NB4 (cell line): ENCODE measurements at regions not wholly inside any gene's neighbourhood (a gene's known extent, or its start where the extent isn't known, plus 50 kb on each side); places are given as distances from the start of the nearest gene placed in this dataset.

ENCODE experiments used
- DNase-seq: peaks from one replicate; pipeline ENCODE4 v3.0.0; 2010; ENCODE audit warnings: low read depth
- H3K4me3 ChIP-seq: one replicate; pipeline ENCODE4 v1.5.1; 2011; ENCODE audit warnings: mild to moderate bottlenecking, low read depth, low read length, moderate library complexity
- CTCF ChIP-seq: IDR thresholded peaks from one replicate; pipeline ENCODE4 v1.5.1; 2012; ENCODE audit warnings: low read depth, low read length
- MYC ChIP-seq: IDR thresholded peaks from 2 replicates; pipeline ENCODE4 v1.6.1; 2011; ENCODE audit warnings: low read depth, low read length
- POLR2A ChIP-seq: IDR thresholded peaks from 2 replicates; pipeline ENCODE4 v1.6.1; 2011; ENCODE audit warnings: mild to moderate bottlenecking; ENCODE audit not compliant: insufficient read length; ENCODE audit errors: extremely low read depth
- TF ChIP-seq, protein P1 (sequence below): IDR thresholded peaks from 2 replicates; pipeline ENCODE4 v1.6.1; 2011; ENCODE audit warnings: low read depth, low read length

- no peak overlapping the region for H3K4me3 ChIP-seq
- TF ChIP-seq CTCF (no peak), POLR2A (no peak), MYC (no peak)
- TF ChIP-seq, protein P1, sequence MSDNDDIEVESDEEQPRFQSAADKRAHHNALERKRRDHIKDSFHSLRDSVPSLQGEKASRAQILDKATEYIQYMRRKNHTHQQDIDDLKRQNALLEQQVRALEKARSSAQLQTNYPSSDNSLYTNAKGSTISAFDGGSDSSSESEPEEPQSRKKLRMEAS: no peak
- no peak for DNase-seq
Measured at GRCh38 chr14:58763210-58763609, 125.4 kb downstream of the DACT1 start.

GRCh38 chr14:58765418-58765831 is 127.7 kb downstream of the DACT1 start:
- H3K4me3 ChIP-seq: no peak overlapping the region
- TF ChIP-seq, protein P1: no peak
- no peak for TF ChIP-seq CTCF
- TF ChIP-seq MYC: no peak
- no peak for TF ChIP-seq POLR2A
- no peak for DNase-seq

DNA sequence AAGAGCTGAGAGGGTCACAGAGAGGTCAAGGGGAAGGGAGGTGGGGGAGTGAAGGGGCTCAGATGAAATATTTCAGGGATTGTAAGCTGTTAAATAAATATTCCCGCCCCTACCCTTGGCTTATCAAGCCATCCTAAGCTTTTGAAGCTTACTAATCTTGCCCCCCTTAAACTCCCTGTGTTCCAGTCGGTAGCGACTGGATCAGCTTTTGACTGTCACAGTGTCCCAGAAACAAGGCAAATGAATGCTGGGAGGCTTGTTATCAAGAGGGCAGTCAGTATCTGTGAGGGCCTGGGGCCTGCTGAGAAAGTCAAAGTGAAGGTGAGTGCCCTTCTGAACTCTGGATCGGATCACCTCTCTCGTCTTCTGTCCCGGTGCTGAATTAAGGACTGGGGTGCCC is 128.1 kb downstream of the DACT1 start:
- no peak overlapping the region for H3K4me3 ChIP-seq
- TF ChIP-seq POLR2A (no peak), MYC (no peak), CTCF (no peak)
- TF ChIP-seq, protein P1: no peak
- DNase-seq: no peak

DNA sequence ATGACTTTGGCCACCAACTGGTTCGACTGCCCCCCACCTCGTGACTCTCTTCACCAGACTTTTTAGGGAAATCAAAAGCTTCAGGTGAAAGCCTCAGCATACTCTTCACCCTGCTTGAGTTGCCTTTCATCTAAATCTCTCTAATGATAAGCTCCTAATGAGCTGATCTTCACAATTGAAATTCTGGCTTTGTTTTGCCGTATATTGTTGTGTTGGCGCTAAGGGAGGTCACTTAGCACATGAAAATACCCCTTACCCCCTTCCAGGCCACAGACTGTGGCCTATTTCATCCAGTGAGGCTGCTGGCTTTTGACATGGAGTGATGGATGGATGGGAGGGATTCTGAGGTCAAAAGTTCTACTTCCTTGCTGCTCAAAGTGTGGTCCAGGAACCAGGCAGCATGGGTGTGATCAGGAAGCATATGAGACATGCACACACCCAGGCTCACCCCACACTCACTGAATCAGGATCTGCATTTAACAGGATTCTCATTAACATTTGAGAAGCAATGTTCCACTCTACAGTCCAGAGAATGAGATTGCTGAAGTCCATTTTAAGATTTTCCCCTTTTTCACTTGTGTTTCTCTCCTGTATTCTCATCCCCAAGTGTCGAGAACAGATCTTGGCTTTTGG is 131.4 kb downstream of the DACT1 start:
- DNase-seq: no peak
- no peak overlapping the region for H3K4me3 ChIP-seq
- TF ChIP-seq, protein P1: no peak
- no peak for TF ChIP-seq POLR2A

- no peak overlapping the region for H3K4me3 ChIP-seq
- DNase-seq: no peak
- TF ChIP-seq CTCF: no peak
- TF ChIP-seq, protein P1: no peak
- TF ChIP-seq POLR2A: no peak
- no peak for TF ChIP-seq MYC
Measured at GRCh38 chr14:58769771-58770170, 132.0 kb downstream of the DACT1 start.

GRCh38 chr14:58770491-58770982 is 132.8 kb downstream of the DACT1 start:
- no peak for DNase-seq
- TF ChIP-seq, protein P1: no peak
- TF ChIP-seq MYC: no peak
- no peak for TF ChIP-seq POLR2A
- no peak for TF ChIP-seq CTCF

More at GRCh38 chr14:58770491-58770982, 132.8 kb downstream of the DACT1 start:
- H3K4me3 ChIP-seq: no peak overlapping the region
